HCT116 (cell line): ENCODE measurements at regions not wholly inside any gene's neighbourhood (a gene's known extent, or its start where the extent isn't known, plus 50 kb on each side); places are given as distances from the start of the nearest gene placed in this dataset.

ENCODE experiments used
- ATF3 ChIP-seq: IDR thresholded peaks from 2 replicates; pipeline ENCODE4 v1.6.1; 2012
- EZH2 ChIP-seq: fragments of 200-600 bp; sonication (generic); IDR thresholded peaks from 2 replicates; pipeline ENCODE4 v1.6.1; 2017; ENCODE audit warnings: antibody characterized with exemption, mixed run types
- POLR2A ChIP-seq: IDR thresholded peaks from 2 replicates; pipeline ENCODE4 v1.7.0; 2011; ENCODE audit warnings: borderline replicate concordance; ENCODE audit not compliant: insufficient read depth, insufficient read length; ENCODE audit errors: extremely low read depth

GRCh38 chr17:72259922-72260321, 139.1 kb downstream of the SOX9 start:
- TF ChIP-seq POLR2A (no peak), EZH2 (no peak), ATF3 (no peak)
